Left ventricle myocardium inferior (tissue), 1 donor: ENCODE measurements at regions not wholly inside any gene's neighbourhood (a gene's known extent, or its start where the extent isn't known, plus 50 kb on each side); places are given as distances from the start of the nearest gene placed in this dataset.
A peak's percentile ranks its signal among the peaks of the same experiment; 100 is the strongest.

Experiments used
- DNase-seq: peaks from one replicate; pipeline ENCODE4 v3.0.0-alpha.2; 2020
- H3K27ac ChIP-seq: fragments of 200-600 bp; replicated peaks from 2 replicates; pipeline ENCODE4 v1.8.0; 2021
- H3K27me3 ChIP-seq: fragments of 200-600 bp; 2 replicates; pipeline ENCODE4 v1.8.0; 2021; ENCODE audit warnings: low read depth
- H3K36me3 ChIP-seq: fragments of 200-600 bp; 2 replicates; pipeline ENCODE4 v1.8.0; 2021
- H3K4me1 ChIP-seq: fragments of 200-600 bp; 2 replicates; pipeline ENCODE4 v1.8.0; 2021
- H3K4me3 ChIP-seq: fragments of 200-600 bp; 2 replicates; pipeline ENCODE4 v1.8.0; 2021; ENCODE audit warnings: mild to moderate bottlenecking, moderate library complexity
- H3K9me3 ChIP-seq: fragments of 200-600 bp; replicated peaks from 2 replicates; pipeline ENCODE4 v1.8.0; 2021
- intact Hi-C: fragments of 100-400 bp; cut with micrococcal nuclease; formaldehyde crosslinking; loops from one replicate; pipeline ENCODE4 v1.11.0; 2022
- TF ChIP-seq, protein P1 (sequence below): fragments of 200-600 bp; IDR thresholded peaks from 2 replicates; pipeline ENCODE4 v1.8.0; 2021; ENCODE audit warnings: antibody characterized with exemption, mild to moderate bottlenecking, borderline replicate concordance
- donor health status: DM: no; HTN: yes; CAD: no; lungs with severe emphysema.

GRCh38 chr13:40189426-40189825 is 477.0 kb downstream of the FOXO1 start:
- DNase-seq: no peak
- no peaks in the 10 kb centered on the region for H3K9me3 ChIP-seq
- intact Hi-C loops: no loop called here
- no peaks in the 10 kb centered on the region for H3K27me3 ChIP-seq
- H3K36me3 ChIP-seq: no peaks in the 10 kb centered on the region
- peaks cover 55% of the 10 kb centered on the region for H3K4me1 ChIP-seq
- H3K4me3 ChIP-seq: no peak overlapping the region
- peak overlapping the region; percentile 85 for H3K27ac ChIP-seq
- TF ChIP-seq, protein P1, sequence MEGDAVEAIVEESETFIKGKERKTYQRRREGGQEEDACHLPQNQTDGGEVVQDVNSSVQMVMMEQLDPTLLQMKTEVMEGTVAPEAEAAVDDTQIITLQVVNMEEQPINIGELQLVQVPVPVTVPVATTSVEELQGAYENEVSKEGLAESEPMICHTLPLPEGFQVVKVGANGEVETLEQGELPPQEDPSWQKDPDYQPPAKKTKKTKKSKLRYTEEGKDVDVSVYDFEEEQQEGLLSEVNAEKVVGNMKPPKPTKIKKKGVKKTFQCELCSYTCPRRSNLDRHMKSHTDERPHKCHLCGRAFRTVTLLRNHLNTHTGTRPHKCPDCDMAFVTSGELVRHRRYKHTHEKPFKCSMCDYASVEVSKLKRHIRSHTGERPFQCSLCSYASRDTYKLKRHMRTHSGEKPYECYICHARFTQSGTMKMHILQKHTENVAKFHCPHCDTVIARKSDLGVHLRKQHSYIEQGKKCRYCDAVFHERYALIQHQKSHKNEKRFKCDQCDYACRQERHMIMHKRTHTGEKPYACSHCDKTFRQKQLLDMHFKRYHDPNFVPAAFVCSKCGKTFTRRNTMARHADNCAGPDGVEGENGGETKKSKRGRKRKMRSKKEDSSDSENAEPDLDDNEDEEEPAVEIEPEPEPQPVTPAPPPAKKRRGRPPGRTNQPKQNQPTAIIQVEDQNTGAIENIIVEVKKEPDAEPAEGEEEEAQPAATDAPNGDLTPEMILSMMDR: no peak

- TF ChIP-seq, protein P1: no peak
- Histone ChIP-seq H3K4me1 (peaks cover 49% of the 10 kb centered on the region), H3K9me3 (no peaks in the 10 kb centered on the region), H3K4me3 (no peak overlapping the region), H3K27ac (peak overlapping the region; percentile 85), H3K27me3 (no peaks in the 10 kb centered on the region), H3K36me3 (no peaks in the 10 kb centered on the region)
- no peak for DNase-seq
- intact Hi-C loops: no loop called here
Observed at GRCh38 chr13:40189898-40190630, 476.4 kb downstream of the FOXO1 start.

GRCh38 chr13:40190641-40191100 is 475.8 kb downstream of the FOXO1 start:
- H3K36me3 ChIP-seq: no peaks in the 10 kb centered on the region
- no peaks in the 10 kb centered on the region for H3K9me3 ChIP-seq
- peak overlapping the region; percentile 85 for H3K27ac ChIP-seq
- TF ChIP-seq, protein P1: no peak
- no peak overlapping the region for H3K4me3 ChIP-seq
- no peak for DNase-seq
- intact Hi-C loops: no loop called here
- H3K27me3 ChIP-seq: no peaks in the 10 kb centered on the region
- H3K4me1 ChIP-seq: peaks cover 44% of the 10 kb centered on the region

- H3K27me3 ChIP-seq: no peaks in the 10 kb centered on the region
- H3K27ac ChIP-seq: peak overlapping the region; percentile 85
- TF ChIP-seq, protein P1: no peak
- H3K4me3 ChIP-seq: no peak overlapping the region
- intact Hi-C loops: no loop called here
- no peak for DNase-seq
- no peaks in the 10 kb centered on the region for H3K36me3 ChIP-seq
- no peaks in the 10 kb centered on the region for H3K9me3 ChIP-seq
- peaks cover 44% of the 10 kb centered on the region for H3K4me1 ChIP-seq
Observed at GRCh38 chr13:40191186-40191980, 475.1 kb downstream of the FOXO1 start.

- Histone ChIP-seq H3K9me3 (no peaks in the 10 kb centered on the region), H3K27me3 (no peaks in the 10 kb centered on the region), H3K4me3 (no peak overlapping the region), H3K36me3 (no peaks in the 10 kb centered on the region), H3K4me1 (peaks cover 44% of the 10 kb centered on the region), H3K27ac (peak overlapping the region; percentile 85)
- TF ChIP-seq, protein P1: no peak
- intact Hi-C loops: no loop called here
- no peak for DNase-seq
Observed at GRCh38 chr13:40192452-40192851, 474.0 kb downstream of the FOXO1 start.
